Activated naive CD4-positive, alpha-beta T cell (primary cell): ENCODE measurements at regions not wholly inside any gene's neighbourhood (a gene's known extent, or its start where the extent isn't known, plus 50 kb on each side); places are given as distances from the start of the nearest gene placed in this dataset.
"Not testable (repeated sequence)": the region's sequence is repeated elsewhere in the genome, so short reads cannot be mapped to it uniquely, and the experiment has no call there.

Experiments
- DNase-seq, 4 experiments: peaks; one replicate each; lab custom pipeline; 2025; lab: John Stamatoyannopoulos, UW

DNA sequence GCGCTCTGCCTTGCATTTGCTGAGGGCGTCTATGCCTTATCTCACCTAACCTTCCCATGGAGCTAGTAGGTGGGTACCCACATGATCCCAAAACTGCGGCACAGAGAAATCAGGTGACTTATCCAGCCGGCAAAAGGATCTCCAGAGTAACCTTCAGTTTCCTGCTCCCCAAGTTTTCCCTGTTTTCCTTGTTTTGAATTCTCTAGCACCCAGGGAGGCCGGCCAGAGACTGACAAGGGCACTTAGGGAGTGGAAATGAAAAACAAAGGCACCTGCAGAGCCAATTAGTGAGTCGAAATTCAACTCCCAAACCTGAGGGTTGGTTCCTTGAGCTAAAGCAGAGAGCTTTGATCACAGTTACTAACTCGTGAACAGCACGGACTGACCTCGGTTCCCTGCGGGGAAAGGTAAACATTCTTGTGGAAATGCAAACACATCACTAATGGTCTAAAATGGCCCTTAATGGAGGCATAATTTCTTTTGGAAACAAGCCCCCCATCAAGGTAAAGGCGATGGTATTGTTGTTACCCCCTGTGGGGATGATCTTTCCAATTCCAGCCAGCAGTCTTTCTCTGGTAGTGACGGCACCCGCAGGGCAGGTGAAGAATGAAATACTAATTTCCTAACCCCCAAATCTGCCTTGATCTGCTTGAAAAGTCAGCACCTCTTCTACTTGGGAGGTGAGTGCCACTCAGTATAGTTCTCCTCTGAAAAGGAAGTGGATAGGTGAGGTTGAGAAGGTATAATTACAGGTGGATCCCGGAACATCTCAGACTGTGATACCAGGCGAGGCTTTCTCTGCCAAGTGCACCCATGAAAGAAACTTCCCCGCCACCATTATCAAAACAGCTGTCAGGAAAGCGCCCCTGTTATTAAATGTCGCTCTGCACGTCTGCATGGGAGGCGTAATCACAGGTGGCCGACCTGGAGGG is 365.6 kb upstream of the AUTS2 start:
- no peak for DNase-seq

DNA sequence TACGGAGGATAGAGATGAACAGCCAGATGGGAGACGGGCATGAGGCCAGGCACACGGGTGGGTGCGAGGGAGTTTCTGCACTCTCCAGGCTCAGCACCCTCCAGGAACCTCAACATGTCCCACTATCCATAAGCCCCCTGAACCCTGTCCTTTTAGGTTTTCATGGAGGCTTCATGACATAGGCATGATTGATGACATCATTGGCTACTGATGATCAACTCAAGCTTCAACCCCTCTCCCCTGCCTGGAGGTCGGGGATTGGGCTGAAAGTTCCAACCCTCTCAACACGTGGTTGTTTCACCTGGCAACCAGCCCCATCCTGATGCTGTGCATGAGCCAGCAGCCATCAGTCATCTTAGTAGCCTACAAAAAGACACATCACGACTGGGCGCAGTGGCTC is 360.7 kb upstream of the AUTS2 start:
- DNase-seq: no peak

DNA sequence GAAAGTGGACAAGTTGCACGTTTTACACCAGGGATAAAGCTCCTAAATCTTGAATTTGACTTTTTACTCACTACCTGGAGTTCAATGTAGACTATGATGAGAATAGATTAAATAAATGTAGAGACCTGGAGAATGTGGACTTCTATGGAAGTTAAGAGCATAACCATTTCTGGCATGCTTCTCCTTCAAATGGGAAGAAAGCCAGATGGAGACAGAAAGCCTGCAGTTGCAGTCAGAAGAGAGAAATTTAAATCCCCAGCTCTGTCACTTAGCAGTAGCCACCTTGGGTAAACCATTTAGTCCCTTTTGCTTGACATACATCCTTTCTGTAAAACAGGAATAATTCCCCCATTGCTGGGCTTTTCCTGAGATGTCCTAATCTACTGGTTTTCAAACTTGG is 355.3 kb upstream of the AUTS2 start:
- no peak for DNase-seq

DNA sequence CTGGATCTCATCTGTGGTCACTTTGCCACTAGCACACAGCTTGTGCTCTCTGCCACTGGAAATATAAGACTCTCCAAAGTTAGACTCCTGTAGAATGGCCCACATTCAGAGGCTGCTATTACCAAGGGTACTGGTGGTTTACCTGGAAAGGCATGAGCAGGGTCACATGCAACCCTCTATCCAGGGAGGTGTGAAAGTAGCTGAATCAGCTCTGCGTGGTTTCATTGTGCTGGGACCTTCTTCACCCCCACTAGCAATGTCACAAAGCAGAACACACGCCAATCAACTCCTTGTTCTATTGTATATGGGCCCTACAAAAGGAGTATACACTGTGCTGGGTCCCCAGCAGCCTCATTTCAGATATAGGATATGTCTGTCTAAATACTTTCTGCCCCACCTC is 353.6 kb upstream of the AUTS2 start:
- DNase-seq: no peak

DNA sequence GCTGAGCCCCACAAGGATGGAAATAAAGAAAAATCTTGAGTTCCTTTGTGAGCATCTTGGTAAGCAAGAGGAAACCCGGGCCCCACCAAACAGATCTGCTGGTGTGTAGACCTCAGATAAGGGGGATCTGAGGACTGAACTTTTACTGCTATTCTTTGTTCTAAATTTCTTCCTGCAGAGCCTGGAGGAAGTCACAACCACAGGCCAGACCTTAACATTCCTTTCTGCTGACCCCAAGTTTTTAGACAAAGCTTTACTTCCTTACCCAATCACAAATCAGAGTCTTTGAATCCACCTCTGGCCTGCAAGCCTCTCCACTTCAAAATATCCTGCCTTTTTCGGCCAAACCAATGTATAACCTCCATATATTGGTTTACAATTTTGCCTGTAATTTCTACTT is 352.6 kb upstream of the AUTS2 start:
- DNase-seq: no peak

DNA sequence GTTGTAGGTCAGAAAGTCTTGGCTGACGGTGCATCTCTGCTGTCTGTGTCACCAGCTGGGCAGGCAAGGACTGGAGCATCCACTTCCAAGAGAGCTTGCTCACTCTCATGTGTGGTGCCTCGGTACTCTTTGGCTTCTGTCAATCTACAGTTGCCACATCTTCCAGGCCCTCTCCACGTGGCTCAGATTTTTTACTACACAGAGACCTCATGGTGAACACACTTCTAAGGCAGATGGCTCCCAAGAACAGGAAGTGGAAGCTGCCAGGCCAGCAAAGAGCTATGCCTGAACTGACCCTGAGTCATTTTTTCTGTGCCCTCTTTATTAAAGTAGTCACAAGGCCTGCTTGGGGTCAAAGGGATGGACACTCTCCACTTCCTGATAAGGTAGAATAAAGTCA is 351.5 kb upstream of the AUTS2 start:
- no peak for DNase-seq

DNA sequence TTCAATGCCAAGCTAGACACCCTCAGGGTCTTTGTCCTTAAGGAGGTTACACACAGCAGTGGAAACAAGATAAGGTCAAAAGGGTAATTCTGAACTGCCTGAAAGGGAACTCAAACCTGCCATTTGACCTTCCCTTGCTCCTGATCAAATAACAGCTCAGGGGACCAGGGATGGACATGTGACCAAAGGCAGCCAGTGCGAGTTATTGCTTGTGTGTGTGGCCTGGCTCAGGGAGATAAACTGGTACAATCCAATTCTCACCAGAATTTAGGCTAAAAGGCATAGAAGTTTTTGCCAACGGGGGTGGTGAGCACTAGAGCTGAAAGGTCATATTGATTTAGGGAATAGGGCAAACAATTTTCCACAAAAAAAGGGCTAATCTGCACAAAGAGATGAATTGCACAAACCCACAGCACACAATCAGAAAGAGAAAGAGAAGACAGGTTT is 349.9 kb upstream of the AUTS2 start:
- DNase-seq: not testable (repeated sequence)

DNA sequence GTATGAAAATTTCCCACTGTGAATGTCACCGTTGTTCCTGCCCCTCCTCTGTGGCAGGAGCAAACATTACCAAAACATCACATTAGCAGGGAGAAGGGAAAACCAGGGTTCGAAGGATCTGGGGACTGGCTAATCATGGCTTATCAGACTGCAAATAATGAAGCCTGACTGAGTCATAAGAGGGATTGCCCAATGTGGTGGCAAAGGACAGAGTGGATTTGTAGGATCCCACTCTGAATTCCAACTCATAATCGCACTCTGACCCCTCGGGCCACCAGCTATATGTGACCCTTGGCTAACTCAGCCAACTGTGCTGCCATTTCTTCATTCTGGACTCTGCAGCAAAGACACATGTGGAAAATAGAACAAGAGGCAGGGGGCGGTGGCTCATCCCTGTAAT is 347.3 kb upstream of the AUTS2 start:
- DNase-seq: no peak

DNA sequence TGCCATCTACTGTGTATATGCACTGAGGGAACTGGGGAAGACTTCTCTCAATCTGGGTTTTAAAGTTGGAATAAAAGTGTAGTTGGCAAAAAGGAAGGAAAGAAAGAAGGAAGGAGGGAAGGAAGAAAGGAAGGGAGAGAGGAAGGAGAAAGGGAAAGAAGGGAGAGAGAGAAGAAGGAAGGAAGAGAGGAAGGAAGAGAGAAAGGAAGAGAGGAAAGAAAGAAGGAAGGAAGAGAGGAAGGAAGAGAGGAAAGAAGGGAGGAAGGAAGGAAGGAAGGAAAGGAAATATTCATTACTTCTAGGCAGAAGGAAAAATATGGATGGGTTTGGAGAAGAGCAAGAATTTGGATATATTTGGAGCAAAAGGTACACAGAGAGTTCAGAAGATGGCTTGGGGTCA is 343.6 kb upstream of the AUTS2 start:
- DNase-seq: no peak

DNA sequence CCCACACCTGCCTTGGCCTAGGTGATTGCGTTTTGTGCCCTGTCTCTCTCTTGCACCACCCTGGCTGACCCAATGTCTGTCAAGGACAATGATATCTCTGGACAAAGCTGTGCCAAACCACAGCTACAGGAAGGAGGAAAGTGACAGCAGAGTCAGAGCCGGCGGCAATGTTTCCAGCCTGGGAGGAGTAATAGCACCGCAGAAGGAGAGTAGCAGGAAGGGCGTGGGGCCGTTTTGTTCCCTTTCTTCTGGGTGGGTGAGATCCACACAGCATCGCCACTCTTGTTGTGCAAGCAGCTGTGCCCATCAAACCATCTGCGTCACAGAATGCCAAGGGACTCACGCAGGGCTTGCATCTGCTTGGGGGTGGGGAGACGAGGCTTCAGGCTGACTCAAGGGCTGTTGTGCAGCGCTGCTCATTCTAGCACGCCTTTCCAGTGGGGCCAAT is 341.6 kb upstream of the AUTS2 start:
- no peak for DNase-seq

DNA sequence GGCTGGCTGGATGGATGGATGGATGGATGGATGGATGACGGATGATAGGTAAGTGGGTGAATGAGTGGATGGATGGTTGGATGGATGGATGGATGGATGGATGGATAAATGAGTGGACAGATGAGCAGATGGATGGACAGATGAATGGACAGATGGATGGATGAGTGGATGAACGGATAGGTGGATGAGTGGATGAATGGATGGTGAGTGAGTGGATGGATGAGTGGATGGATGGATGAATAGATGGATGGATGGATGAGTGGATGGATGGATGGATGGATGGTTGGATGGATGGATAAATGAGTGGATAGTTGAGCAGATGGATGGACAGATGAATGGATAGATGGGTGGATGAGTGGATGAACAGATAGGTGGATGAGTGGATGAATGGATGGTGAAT is 340.7 kb upstream of the AUTS2 start:
- no peak for DNase-seq

DNA sequence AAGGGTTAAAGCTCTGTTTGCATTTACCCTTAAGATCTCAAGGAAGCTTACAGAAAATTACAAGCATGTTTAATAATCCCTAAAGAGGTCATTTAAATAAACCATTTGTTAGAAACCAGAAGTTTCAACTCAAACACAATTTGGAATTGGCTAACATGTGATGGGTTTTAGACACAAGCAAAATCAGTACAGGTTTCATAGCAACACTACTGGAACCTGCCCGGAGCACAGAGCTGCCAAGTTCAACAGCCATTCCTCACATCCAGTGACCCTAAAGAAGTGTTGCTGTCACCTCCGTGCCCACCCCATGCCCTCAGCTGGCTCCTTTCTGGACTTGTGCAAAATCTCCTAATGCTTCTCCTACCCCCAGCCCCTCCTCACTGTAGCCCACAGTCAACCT is 338.8 kb upstream of the AUTS2 start:
- DNase-seq: no peak

DNA sequence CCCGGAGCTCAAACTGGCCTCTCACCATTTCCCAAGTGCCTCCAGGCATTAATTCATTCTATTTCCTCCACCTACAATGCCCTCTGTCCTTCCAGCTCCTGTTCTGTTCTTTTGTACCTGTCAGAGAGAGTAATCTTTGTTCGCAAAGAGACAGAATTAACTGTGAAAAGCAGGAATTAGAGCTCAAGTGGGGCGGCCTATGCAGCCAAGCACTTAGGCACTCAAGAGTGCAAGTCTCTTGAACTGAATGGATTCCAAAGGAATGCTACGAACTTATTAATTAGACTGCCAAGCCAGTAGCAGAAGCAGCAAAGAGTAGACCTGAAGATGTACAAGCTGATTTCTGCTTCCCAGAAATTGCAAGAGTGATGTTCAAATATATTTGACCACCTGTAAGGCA is 338.3 kb upstream of the AUTS2 start:
- no peak for DNase-seq

DNA sequence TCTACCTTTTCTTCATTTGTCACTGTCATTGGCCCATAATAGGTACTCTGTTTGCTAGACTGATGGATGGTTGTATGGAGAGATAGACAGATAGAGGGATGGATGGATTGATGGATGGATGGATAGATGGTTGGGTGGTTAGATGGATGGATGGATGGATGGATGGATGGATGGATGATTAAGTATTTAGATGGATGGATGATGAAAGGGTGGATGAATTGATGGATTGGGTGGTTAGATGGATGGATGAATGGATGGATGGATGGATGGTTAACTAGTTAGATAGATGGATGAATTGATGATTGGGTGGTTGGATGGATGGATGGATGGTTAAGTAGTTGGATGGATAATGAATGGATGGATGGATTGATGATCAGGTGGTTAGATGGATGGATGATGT is 334.7 kb upstream of the AUTS2 start:
- DNase-seq: no peak

DNA sequence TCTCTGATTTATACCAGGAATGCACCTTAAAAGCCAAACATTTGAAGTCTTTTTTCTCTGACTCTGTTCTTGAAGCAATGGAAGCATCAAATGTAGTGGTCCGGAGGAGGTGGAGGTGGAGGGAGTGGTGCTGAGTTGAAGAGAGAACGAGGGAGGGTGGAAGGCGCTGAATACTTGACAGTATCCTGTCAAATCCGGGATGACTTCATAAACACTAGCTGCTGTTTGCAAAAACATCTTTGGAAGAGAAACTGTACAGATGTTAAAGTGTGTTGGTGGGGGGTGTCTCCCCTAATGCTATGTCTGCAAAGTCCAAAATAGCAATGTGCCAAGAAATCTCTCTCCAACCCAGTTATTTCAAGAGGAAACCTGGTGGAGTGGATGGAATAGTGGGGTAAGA is 328.5 kb upstream of the AUTS2 start:
- DNase-seq: no peak

DNA sequence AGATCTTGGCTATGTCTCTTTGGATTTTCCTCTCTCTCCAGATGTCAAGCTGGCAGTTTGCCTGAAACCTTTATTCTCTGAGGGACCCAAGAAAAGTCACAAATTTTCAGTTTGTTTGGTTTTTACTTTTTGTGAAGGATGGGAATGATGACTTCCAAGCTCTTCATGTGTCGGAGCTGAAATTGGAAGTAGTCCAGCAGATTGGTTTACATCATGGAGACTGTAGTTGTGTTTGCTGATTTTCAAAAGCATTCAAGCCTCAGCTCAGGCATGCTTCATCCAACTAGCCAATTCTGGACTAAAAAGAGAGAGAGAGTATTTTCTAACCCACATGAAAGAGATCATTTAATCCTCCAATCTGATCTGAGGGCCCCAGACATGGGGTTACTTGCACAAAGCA is 326.2 kb upstream of the AUTS2 start:
- DNase-seq: no peak

DNA sequence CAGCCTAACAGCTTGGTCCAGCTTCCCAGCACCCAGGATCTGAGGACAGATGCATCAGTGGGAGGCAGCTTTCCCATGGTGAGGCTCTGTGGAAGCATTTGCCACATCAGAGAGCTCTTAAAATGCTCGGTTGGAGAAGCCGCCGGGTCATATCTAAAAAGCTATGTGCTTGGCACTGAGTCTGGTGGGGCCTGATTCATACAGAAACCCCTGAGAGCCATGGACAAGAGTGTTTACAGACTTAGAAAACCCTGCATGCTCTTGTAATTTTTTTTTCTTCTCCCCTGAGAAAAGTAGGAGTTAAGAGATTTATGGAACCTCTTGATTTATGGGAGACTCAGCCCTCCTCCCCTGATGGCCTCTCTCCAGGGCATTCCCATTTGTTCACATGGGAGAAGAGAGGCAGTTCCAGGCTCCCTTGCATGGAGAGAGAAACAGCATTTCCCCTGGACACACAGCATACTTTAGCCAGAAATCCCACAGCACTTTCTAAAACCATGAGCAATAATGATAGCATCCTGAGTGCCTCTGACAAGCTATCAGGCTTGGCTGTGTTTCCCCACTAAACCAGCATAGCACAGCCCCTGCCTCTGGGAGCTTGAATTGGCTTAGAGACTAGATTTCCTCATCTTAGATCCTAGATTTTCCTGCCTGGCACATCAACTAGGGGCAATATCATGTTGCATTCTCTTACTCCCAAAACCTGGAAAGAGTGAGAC is 322.1 kb upstream of the AUTS2 start:
- no peak for DNase-seq

DNA sequence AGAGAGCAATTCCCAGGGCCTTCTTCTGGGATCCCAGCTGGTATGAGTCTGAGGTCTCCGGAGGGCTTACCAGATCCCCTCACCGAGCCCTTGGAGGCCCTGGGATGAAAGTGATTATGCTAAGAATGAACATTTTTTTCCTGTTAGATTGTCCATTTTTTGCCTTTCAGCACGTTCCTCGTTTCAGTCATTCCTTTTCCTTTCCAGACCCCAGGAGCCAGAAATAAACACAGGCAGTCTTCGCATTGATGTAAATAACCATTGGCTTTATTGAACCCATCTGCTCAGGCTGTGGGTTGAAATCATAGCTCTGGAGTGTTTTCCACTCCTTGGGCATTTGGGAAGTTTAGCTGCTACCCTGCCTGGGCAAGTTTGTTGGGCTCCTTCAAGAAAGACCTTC is 320.9 kb upstream of the AUTS2 start:
- DNase-seq: no peak

DNA sequence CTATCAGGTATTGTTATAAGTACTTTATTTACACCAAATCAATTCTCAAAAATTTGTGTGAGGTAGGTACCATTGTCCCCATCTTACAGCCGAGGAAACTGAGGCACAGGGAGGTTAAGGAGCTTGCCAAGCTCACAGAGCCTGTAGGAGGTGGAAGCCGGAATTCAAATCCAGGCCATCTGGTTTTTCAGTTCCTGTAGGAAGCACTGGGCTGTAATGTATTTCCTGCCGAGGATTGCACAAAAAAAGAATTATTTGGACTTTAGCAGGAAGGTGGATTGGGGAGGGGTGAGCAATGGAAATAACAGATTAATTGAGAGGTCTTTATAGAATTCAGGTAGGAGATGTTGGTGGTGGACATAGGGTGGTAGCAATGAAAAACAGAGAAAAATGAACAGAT is 315.3 kb upstream of the AUTS2 start:
- no peak for DNase-seq

DNA sequence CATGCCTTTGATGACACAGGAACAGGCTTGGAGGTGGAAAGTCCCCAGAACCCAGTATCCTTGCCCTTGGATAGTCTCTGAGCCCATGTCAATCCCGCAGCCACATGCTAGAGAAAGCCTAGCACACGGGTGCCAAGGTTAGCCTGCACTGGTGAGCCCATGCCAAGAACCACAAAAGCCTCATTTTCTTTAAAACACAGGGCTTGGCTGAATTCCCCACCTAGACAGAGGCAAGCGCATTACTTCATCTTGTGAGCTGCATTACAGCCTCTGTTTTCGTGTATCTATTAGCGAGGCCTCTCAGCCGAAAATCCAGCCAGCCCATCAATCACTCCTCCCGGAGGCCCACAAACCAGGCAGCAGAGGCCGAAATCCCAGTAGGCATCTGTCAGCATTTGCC is 314.9 kb upstream of the AUTS2 start:
- DNase-seq: no peak

DNA sequence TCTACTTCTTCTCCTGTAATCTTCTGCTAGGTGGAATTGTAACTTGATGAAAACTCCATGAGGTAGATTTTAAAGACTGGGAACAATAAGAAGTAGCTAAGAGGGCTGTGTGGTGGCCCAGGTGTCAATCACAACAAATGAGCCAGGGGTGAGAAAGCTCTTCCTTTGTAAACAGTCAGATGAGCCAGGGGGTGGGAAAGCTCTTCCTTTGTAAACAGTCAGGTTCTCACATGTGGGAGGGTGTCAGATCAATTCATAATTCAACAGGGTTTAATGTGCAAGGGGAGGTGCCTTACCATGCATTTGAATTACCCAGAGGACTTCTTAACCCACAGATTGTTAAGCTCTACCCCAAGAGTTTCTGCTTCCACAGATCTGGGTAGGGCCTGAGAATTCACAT is 312.4 kb upstream of the AUTS2 start:
- no peak for DNase-seq

DNA sequence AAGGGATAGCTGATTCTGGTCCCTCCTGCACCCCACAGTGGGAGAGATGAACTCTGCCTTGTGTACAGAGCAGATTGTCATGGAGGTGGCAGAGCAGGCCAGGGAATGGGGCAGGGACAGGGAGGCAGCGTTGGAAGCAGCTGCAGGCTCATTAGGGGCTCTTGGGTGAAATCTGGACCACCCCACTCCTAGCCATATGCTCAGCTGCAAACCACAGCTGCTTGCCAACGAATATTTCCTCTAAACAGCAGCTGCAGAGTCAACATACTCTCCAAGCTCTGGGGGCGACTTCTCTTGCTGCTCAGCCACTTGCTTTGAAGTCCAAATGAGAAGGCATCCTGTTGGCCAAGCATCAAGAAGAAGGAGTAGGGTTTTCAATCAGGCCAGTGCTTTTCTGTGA is 302.3 kb upstream of the AUTS2 start:
- DNase-seq: no peak

DNA sequence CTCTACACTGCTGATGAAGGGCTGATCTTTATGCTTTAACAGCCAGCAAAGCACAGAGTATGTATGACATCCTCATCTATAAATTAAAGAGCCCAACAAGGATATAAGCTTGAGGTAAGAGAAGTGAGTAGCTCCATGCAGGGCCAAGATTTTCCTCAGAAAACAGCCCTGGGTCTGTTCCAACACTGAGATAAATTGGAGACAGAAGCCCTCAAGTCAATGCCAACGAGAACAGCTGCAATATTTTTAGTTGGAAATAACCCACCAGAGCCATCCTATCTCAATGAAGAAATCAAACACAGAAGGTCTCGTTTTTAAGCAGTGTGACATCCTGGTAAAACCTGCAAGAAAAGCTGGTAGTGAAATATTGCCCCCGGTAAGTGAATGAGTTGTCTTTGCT is 297.0 kb upstream of the AUTS2 start:
- DNase-seq: no peak
